ENCODE measurements at regions not wholly inside any gene's neighbourhood (a gene's known extent, or its start where the extent isn't known, plus 50 kb on each side); places are given as distances from the start of the nearest gene placed in this dataset.

DNA sequence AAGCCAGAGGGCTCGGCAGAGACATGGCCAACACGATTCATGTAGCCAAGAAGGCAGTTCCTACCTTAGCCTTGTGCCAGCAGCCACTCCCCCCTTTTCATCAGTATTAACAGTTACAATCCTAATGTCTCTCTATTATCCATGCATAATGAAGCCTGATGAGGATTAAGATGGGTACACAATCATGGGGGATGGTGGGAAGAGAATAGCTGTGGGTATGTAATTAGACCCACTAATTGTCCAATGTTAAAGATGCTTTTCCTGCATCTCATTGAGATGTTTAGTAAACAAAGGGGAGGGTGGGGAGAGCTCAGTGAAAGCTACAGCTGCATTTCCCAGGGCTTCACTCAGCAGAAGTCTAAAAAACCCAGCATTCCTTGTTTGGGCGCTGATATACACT, 70.4 kb upstream of the CMKLR1 start:
- TF ChIP-seq CTCF (IDR thresholded peaks at IDR 0.05) (no peak), POLR2A (IDR thresholded peaks at IDR 0.05) (no peak)

Measured in thyroid gland (tissue), 4 donors.